DMS153 (cell line): ENCODE measurements at regions not wholly inside any gene's neighbourhood (a gene's known extent, or its start where the extent isn't known, plus 50 kb on each side); places are given as distances from the start of the nearest gene placed in this dataset.

ENCODE experiments used
- DNase-seq: peaks from one replicate; lab custom pipeline; 2025; lab: John Stamatoyannopoulos, UW

DNA sequence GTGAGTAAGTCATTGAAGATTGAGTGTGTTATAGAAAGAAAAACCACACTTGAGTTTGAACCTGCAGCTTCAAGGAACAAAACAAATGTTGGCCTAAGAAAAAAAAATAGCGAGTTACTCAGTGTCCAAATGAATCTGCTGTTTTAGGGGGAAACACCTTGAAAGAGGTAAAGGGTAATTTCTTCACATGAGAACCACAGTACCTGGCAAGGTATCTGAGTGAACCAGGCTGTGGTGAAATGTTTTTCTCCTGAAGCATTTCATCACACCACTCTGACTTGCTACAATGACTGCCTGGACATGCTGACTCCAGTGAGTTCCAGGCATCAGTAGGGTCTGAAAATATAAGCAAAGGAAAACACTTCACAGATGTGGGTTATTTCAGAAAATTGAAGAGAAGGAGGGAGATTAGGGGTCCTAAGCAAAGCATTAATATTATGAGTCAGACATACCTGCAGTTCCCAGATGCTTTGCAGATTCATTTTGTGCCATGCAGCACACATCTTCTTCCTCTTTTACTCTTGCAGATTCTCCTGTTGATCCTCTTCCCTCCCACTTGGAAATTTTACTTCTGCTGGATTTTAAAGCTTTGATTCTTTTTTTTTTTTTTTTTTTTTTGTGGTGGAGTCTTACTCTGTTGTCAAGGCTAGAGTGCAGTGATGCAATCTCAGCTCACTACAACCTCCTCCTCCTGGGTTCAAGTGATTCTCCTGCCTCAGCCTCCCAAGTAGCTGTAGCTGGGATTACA is 206.2 kb upstream of the SGK1 start:
- DNase-seq, result no peak

DNA sequence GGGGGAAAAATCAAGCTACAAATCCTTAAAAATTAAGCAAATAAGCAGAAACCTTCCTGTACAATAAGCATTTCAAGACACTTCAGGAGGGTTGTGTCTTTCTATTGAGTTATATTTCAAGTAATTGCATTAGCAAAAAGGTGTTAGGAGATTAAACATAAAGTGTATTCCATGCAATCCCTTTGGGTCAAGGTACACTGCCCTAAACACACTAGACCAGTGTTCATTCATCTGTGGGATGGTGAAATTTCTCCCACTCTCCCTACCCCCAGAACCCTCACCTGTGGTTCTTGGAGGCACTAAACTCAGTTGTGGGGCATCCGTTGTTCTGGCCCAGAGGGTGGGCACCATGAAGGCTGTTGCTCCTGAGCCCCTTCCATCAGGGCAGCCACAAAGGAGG is 205.1 kb upstream of the SGK1 start:
- no peak for DNase-seq

GRCh38 chr6:134521116-134521501 is 203.2 kb upstream of the SGK1 start:
- DNase-seq, result no peak

- DNase-seq, result no peak
Observed at GRCh38 chr6:134520181-134521115, 202.5 kb upstream of the SGK1 start.

DNA sequence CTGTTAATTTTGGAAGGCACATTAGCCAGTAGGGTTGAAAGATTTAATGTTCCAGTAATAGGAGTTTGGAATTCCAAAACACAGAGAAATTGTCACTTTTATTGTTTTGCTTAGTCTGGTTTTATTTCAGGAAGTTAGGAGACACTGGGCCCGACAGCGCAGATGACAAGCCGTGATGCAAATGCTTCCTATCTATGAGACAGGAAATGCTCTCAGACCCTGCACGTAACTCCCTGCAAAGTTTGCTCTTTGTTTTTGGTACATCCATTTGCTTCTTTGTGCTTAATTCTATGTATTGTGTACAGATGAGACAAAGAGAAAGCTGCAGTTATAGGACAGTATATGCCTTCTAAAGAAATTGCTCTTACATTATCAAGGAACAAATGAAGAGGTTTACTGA is 201.6 kb upstream of the SGK1 start:
- no peak for DNase-seq

DNA sequence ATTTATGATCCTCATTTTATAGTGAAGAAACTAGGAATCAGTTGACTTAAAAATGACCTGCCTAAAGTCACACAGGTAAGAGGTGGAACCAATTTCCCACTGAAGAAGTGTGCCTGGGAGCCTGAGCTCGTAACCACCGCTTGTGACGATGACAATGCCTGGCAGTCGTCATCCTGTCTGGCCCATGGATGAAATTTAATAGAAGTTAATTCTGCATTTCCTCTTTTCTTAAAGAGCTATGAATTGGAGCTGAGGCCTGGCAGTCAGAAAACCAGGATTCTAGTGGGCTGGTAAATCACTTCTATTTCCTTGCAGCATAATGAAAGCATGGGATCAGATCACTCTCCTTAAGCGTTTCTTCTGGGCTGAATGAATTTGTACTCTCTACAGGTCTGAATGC is 200.0 kb upstream of the SGK1 start:
- no peak for DNase-seq

GRCh38 chr6:134517145-134517658 is 199.3 kb upstream of the SGK1 start:
- peak; percentile 76 for DNase-seq

- DNase-seq, result no peak
Observed at GRCh38 chr6:134516582-134516981, 198.7 kb upstream of the SGK1 start.

DNA sequence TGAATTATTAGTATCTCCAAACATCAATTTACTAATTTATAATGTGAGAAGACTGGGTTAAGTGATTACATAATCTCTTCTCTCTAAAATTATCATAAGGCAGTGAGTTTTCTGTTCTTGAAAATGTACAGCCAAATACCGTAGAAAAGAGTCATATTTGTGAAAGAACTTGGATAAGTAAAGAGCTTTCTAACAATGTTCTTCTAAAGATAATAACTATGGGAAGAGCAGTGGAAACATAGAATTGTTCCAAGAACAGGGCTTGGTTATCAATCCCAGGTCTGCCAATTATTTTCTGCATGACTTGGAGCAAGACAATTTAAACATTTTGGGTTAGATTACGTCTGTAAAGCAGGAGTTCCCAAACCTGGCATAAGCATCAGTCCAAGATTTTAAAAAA is 198.1 kb upstream of the SGK1 start:
- DNase-seq, result no peak

DNA sequence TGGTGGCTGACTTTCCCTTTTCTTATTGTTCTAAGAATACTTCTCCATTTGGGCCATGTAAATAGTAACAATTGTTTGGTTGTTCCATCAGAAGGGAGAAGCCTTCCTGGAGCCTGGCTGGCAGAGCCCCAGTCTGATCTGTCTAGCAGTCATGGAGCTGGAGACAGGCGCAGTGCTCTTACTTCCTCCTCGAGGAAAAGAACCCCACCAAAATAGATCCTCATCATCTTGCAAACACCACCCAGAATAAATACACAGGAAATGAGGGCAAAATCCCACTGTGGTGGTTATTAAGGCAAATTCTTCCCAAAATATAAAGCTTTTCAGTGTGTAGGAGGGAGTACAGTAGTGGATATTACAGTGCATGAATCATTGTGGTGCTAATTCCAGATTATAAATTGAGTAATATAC is 195.1 kb upstream of the SGK1 start:
- no peak for DNase-seq

DNA sequence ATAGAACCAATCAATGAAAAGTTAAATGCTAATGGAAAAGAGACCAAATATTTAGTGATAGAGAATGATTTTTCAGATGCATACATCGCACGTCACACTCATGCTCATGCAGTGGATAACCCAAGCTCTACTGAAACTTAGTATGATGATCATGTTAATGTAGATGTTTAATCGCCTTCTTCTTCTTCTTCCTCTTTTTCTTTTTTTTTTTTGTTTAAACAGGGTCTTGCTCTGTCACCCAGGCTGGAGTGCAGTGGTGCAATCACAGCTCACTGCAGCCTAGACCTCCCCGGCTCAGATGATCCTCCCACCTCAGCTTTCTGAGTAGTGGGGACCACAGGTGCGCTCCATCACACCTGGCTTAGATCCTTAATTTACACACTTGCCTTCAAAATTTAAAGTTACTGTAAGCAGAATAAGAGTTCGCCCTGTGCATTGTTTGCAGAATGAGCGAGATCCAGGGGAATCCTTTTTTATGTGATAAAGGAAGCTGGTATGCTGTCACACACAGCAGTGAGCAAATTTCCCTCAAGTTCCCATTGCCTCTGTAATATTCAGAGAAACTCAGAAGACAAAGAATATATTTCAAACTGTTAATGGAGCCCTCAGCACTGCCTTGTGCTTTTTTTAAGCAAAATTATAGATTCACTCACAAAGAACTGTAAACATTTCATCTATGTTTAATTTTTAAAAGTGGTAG is 194.2 kb upstream of the SGK1 start:
- DNase-seq, result no peak

GRCh38 chr6:134510920-134511319 is 193.0 kb upstream of the SGK1 start:
- no peak for DNase-seq

- no peak for DNase-seq
Observed at GRCh38 chr6:134510142-134510541, 192.2 kb upstream of the SGK1 start.

GRCh38 chr6:134508862-134509498 is 191.1 kb upstream of the SGK1 start:
- no peak for DNase-seq

DNA sequence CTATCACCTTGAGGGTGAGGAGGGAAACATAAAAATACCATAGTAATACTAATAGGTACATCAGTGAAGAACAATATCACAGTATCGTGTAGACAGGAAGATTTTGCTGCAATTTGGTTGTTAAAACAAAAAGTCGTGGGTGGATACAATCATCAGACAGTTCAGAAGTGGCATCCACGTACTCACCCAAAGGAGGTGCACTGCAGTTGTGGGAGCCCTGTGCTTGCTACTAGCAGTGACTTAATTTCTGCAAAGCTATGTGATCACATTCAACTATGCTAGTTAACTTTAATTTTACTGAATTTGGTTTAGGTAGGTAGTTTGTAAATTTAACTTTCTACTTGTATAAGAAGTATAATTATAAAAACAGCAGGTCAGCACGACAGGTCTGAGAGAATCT is 188.2 kb upstream of the SGK1 start:
- no peak for DNase-seq

- DNase-seq, result no peak
Observed at GRCh38 chr6:134503585-134504281, 185.8 kb upstream of the SGK1 start.

GRCh38 chr6:134502614-134503549 is 185.0 kb upstream of the SGK1 start:
- DNase-seq, result no peak

GRCh38 chr6:134495890-134496248 is 178.0 kb upstream of the SGK1 start:
- DNase-seq, result no peak

DNA sequence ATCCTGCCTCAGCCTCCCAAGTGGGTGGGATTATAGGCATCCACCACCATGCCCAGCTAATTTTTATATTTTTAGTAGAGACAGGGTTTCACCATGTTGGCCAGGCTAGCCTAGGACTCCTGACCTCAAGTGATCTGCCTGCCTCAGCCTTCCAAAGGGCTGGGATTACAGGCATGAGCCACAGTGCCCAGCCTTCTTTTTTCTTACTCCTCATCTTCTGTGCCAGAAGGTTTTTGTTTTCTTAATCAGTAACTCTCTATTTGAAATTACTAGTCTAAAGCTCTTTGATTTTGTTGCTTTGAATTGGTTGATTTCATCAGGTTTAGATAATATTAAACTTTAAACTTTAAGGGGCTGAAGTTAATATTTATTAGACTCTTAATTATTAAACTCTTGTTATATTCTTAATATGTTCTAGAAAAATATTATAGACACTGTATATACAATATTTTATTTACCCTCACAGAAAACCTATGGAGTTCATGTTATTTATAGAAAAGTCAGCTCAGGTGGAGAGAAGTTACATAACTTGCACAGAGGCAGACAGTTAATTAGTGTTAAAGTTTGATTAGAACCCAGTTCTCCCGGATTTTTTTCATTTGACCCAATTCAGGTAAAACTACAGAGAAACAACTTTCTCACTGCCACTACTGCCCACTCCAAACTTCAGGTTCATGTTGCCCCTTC is 177.4 kb upstream of the SGK1 start:
- DNase-seq, result no peak

DNA sequence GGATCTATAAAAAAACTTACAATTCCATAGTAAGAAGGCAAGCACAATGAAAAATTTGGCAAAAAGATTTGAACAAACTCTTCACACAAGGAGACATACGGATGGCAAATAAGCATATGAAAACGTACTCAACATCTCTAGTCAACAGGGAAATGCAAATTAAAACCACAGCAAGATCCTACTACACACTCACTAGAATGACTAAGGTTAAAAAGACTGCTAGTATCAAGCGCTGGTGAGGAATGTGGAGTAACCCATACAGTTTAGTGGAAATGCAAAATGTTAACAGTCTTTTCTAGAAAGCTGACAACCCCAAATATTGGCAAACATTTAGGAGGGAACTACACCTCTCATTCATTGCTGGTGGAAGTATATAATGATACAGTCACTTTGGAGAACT is 175.9 kb upstream of the SGK1 start:
- no peak for DNase-seq
